Prostate gland (tissue), 2 donors: ENCODE measurements at regions not wholly inside any gene's neighbourhood (a gene's known extent, or its start where the extent isn't known, plus 50 kb on each side); places are given as distances from the start of the nearest gene placed in this dataset.
A peak's percentile ranks its signal among the peaks of the same experiment; 100 is the strongest.

Experiments used
- DNase-seq: peaks from one replicate; pipeline ENCODE4 v3.0.0-alpha.2; 2019; ENCODE audit warnings: low spot score
- H3K27ac ChIP-seq, 2 donors: fragments of 200-600 bp; sonication (generic); 2 replicates each; pipeline ENCODE4 v1.5.1; 2017 to 2019
- H3K27me3 ChIP-seq: fragments of 200-600 bp; sonication (generic); replicated peaks from 2 replicates; pipeline ENCODE4 v1.5.1; 2019; ENCODE audit not compliant: insufficient read depth
- H3K36me3 ChIP-seq, 2 donors: fragments of 200-600 bp; sonication (generic); 1 replicate in 1 of 2; 2 replicates in 1 of 2; pipeline versions ENCODE4 v1.5.1 to v1.8.1; 2017 to 2019
- H3K4me1 ChIP-seq: fragments of 200-600 bp; sonication (generic); replicated peaks from 2 replicates; pipeline ENCODE4 v1.5.1; 2019
- H3K4me3 ChIP-seq, 2 donors: fragments of 200-600 bp; sonication (generic); 2 replicates each; pipeline ENCODE4 v1.5.1; 2017 to 2019
- H3K9me3 ChIP-seq: fragments of 200-600 bp; sonication (generic); 2 replicates; pipeline ENCODE4 v1.5.1; 2017
- POLR2A ChIP-seq: fragments of 450-650 bp; IDR thresholded peaks from one replicate; pipeline ENCODE4 v1.6.1; 2016; ENCODE audit warnings: antibody characterized with exemption, mild to moderate bottlenecking
- POLR2AphosphoS5 ChIP-seq: sonication (generic); formaldehyde crosslinking; IDR thresholded peaks from one replicate; pipeline ENCODE4 v1.6.1; 2017; ENCODE audit warnings: antibody characterized with exemption
- WGBS: methylation state at CpG from one replicate; pipeline ENCODE4 v1.1.5; 2018; 5-methylcytosine and 5-hydroxymethylcytosine counted together
- intact Hi-C: fragments of 100-400 bp; cut with DNase I; formaldehyde crosslinking; loops from one replicate; pipeline ENCODE4 v1.14.2; 2022
- TF ChIP-seq, protein P1 (sequence below), 4 experiments: fragments of 200-600 bp in 2 of 4; fragments of 450-650 bp in 2 of 4; sonication (generic) in 2 of 4; IDR thresholded peaks; 1 replicate in 3 of 4; 2 replicates in 1 of 4; pipeline ENCODE4 v1.5.1; 2016 to 2019; ENCODE audit warnings: antibody characterized with exemption in 4 of 4, mild to moderate bottlenecking in 2 of 4, moderate library complexity in 2 of 4

DNA sequence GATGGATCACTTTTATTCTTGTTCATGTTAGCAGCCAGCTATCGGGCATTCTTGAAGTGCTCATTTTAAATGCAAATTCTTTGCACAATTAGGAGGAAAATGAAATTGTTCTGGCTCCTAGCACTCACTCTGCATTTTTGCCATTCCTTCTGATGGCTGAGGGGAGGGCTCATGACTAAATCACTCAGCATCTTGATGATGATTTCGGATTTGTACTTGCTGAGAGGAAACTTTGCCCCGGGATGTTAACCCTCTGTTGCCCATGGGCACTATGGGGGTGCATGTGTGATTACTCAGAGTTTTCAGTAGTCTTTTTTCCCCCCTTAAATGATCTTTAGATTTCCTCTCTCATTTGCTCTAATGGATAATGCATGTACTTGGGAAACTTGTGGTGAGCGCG, 299.6 kb upstream of the C2CD4B start:
- TF ChIP-seq POLR2A = no peak
- TF ChIP-seq POLR2AphosphoS5 = no peak
- TF ChIP-seq, protein P1, sequence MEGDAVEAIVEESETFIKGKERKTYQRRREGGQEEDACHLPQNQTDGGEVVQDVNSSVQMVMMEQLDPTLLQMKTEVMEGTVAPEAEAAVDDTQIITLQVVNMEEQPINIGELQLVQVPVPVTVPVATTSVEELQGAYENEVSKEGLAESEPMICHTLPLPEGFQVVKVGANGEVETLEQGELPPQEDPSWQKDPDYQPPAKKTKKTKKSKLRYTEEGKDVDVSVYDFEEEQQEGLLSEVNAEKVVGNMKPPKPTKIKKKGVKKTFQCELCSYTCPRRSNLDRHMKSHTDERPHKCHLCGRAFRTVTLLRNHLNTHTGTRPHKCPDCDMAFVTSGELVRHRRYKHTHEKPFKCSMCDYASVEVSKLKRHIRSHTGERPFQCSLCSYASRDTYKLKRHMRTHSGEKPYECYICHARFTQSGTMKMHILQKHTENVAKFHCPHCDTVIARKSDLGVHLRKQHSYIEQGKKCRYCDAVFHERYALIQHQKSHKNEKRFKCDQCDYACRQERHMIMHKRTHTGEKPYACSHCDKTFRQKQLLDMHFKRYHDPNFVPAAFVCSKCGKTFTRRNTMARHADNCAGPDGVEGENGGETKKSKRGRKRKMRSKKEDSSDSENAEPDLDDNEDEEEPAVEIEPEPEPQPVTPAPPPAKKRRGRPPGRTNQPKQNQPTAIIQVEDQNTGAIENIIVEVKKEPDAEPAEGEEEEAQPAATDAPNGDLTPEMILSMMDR (IDR thresholded peaks at IDR 0.05) = no peak
- DNase-seq = no peak
- Histone ChIP-seq H3K27ac (no peak overlapping the region), H3K4me3 (no peak overlapping the region), H3K4me1 (no peaks in the 10 kb centered on the region), H3K27me3 (no peaks in the 10 kb centered on the region), H3K36me3 (no peaks in the 10 kb centered on the region), H3K9me3 (no peaks in the 10 kb centered on the region)
- WGBS = 56% methylated on average over 5 of the region's 5 CpGs
- intact Hi-C loops = no loop called here

DNA sequence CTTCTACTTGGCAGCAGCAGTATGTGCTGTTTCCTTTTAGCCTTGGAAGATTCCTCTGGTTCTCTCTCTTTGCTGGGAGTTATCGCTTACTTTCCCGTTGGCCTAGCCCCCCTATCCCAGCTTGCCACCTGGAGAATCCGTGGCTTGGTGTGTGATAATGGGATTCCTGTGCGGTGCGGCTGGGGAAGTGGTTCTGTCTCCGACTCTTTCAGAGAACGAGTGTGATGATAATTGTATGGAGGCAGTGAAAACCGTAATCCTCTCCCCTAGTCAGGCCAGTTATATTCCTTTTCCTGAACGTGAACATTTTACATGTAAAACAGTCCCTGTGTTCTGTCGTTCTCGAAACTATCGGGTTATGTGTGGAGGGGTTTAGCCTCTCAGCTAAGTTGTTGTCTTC, 300.1 kb upstream of the C2CD4B start:
- no peaks in the 10 kb centered on the region for H3K4me1 ChIP-seq
- TF ChIP-seq POLR2AphosphoS5 = no peak
- no peak for TF ChIP-seq POLR2A
- TF ChIP-seq, protein P1 (IDR thresholded peaks at IDR 0.05) = no peak
- H3K9me3 ChIP-seq = no peaks in the 10 kb centered on the region
- no peak overlapping the region for H3K4me3 ChIP-seq
- intact Hi-C loops = no loop called here
- WGBS = 81% methylated on average over 12 of the region's 12 CpGs
- H3K27me3 ChIP-seq = no peaks in the 10 kb centered on the region
- no peaks in the 10 kb centered on the region for H3K36me3 ChIP-seq
- no peak for DNase-seq
- H3K27ac ChIP-seq = no peak overlapping the region

DNA sequence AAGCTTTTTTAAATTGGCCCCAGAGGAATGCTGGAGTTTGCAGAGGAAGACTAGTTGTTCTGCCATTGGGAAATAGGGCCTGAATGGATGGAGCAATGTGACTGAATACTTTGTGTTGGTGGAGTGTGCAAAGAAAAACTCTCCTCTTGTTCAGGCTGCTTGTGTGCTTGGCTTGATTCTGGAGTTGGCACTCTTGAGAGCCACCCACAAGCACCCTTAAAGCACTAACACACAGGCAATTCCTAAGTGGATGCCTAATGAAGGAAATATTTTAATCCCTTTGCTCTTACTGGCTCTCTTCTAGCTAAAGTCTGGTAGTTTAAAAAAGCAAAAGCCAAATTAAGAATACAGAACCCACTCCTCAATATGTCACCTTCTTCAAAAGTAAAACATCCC, 304.4 kb upstream of the C2CD4B start:
- Histone ChIP-seq H3K36me3 (no peaks in the 10 kb centered on the region), H3K27ac (peak overlapping the region in 1 of 2 donors; percentile 21), H3K27me3 (no peaks in the 10 kb centered on the region), H3K9me3 (no peaks in the 10 kb centered on the region), H3K4me1 (no peaks in the 10 kb centered on the region), H3K4me3 (no peak overlapping the region)
- intact Hi-C loops = no loop called here
- TF ChIP-seq POLR2A = no peak
- no peak for TF ChIP-seq POLR2AphosphoS5
- TF ChIP-seq, protein P1 (IDR thresholded peaks at IDR 0.05) = no peak
- no peak for DNase-seq

DNA sequence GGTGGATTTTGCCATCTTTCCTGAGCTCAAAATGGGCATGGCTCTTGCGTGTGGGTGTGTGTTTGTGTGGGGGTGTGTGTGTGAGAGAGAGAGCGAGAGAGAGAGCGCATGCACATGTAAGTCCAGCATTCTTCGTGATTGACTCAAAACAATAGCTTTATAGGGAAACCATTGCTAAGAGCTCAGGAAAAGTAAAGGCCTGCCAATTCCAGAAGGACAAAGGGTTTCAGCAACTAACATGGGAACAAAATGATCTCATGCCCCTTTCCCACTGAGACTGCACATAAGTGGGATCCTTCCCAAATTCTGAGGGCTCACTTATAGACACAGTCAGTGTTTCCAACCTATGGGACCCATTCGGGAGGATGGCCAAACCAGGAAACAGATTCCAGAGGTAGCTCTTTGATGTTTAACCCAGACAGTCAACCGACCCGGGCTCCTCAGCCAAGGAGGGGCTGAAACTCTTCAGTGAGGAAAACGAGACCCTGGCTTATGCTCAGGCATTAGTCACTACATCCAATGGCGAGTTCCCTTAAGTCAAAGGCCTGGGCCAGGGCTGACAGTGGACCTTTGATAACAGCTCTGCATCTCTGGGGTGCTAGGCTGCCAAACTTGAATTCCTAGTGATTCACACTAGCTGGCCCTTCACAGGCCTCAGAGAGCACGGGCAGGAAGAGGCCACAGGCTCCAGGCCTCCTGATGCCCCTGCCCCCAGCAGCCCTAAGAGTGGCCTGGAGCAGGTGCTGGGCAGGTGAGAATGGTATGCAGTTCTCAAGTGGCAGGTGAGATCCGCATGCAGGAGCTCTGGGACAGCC, 305.0 kb upstream of the C2CD4B start:
- TF ChIP-seq POLR2A = no peak
- TF ChIP-seq, protein P1 (IDR thresholded peaks at IDR 0.05) = no peak
- TF ChIP-seq POLR2AphosphoS5 = no peak
- Histone ChIP-seq H3K9me3 (no peaks in the 10 kb centered on the region), H3K27ac (peak overlapping the region; percentile 1 to 21), H3K36me3 (no peaks in the 10 kb centered on the region), H3K4me1 (no peaks in the 10 kb centered on the region), H3K4me3 (no peak overlapping the region), H3K27me3 (no peaks in the 10 kb centered on the region)
- intact Hi-C loops = no loop called here
- 50% methylated on average over 11 of the region's 11 CpGs for WGBS
- DNase-seq = no peak
